ENCODE measurements at regions not wholly inside any gene's neighbourhood (a gene's known extent, or its start where the extent isn't known, plus 50 kb on each side); places are given as distances from the start of the nearest gene placed in this dataset.

- ChIA-PET CTCF (ENCODE audit: low intra/inter-chr PET ratio) (no interaction called here), POLR2A (no interaction called here)
- Histone ChIP-seq H3K9me1 (ENCODE audit: control insufficient read depth, insufficient read depth, low read length) (no peaks in the 10 kb centered on the region), H2AFZ (ENCODE audit: low read depth, low read length) (no peak overlapping the region), H3K36me3 (ENCODE audit: control insufficient read depth, insufficient read depth, low read length) (no peaks in the 10 kb centered on the region), H3K27ac (ENCODE audit: extremely low read depth, low read depth, low read length) (no peak overlapping the region), H3K27me3 (ENCODE audit: control insufficient read depth in 2 of 2, insufficient read depth in 2 of 2, low read length in 2 of 2) (no peaks in the 10 kb centered on the region), H3K9ac (ENCODE audit: insufficient read depth in 1 of 2, low read depth in 2 of 2, low read length in 2 of 2) (no peak overlapping the region), H3K4me2 (ENCODE audit: insufficient read depth, low read length) (no peak overlapping the region), H3K4me3 (no peak overlapping the region), H3K9me3 (replicated peaks; ENCODE audit: control insufficient read depth, insufficient read depth, low read depth, low read length) (no peaks in the 10 kb centered on the region; the same call in 1 of the 2 replicates), H3K79me2 (ENCODE audit: control insufficient read depth, insufficient read depth, low read length) (no peaks in the 10 kb centered on the region), H3K4me1 (replicated peaks in 1 of 2; ENCODE audit: control insufficient read depth in 2 of 2, insufficient read depth in 2 of 2, low read length in 2 of 2) (no peaks in the 10 kb centered on the region), H4K20me1 (replicated peaks; ENCODE audit: control insufficient read depth, insufficient read depth, low read length) (no peaks in the 10 kb centered on the region)
- intact Hi-C loops (cut with micrococcal nuclease) (no loop called here), in situ Hi-C loops (cut with MboI) (no loop called here)
- ATAC-seq (no peak), DNase-seq (ENCODE audit: extremely low read depth in 1 of 4, low spot score in 3 of 4) (no peak), FAIRE-seq (no peak)
- 3% methylated on average over 3 of the region's 3 CpGs for WGBS (ENCODE audit: insufficient coverage, low coverage, missing lambda C conversion rate)
- TF ChIP-seq ETS2 (tag; IDR thresholded peaks at IDR 0.05; ENCODE audit: borderline replicate concordance, poor library complexity, severe bottlenecking), result no peak
- TF ChIP-seq TSC22D4 (tag; IDR thresholded peaks at IDR 0.05), result no peak
- TF ChIP-seq ZNF224 (CRISPR knock-in tag; IDR thresholded peaks at IDR 0.05), result no peak
- no peak for TF ChIP-seq NBN (IDR thresholded peaks at IDR 0.05; ENCODE audit: low read depth)
- TF ChIP-seq ATF1 (CRISPR knock-in tag; IDR thresholded peaks at IDR 0.05), result no peak
- TF ChIP-seq ATF1 (tag; IDR thresholded peaks at IDR 0.05), result no peak
- no peak for TF ChIP-seq ZNF347 (CRISPR knock-in tag; IDR thresholded peaks at IDR 0.05; ENCODE audit: low read depth)
- no peak for TF ChIP-seq TFE3 (CRISPR knock-in tag; IDR thresholded peaks at IDR 0.05)
- TF ChIP-seq MECOM (CRISPR knock-in tag; IDR thresholded peaks at IDR 0.05), result no peak
- TF ChIP-seq ZNF449 (CRISPR knock-in tag; IDR thresholded peaks at IDR 0.05), result no peak
- no peak for TF ChIP-seq CUX1 (CRISPR knock-in tag; IDR thresholded peaks at IDR 0.05)
- no peak for TF ChIP-seq FOXK1 (CRISPR knock-in tag; IDR thresholded peaks at IDR 0.05; ENCODE audit: borderline replicate concordance)
- TF ChIP-seq ZC3H8 (IDR thresholded peaks at IDR 0.05), result no peak
- no peak for TF ChIP-seq ESRRB (CRISPR knock-in tag; IDR thresholded peaks at IDR 0.05; ENCODE audit: borderline replicate concordance)
- no peak for TF ChIP-seq SOX6 (IDR thresholded peaks at IDR 0.05)
- no peak for TF ChIP-seq ZNF431 (CRISPR knock-in tag; IDR thresholded peaks at IDR 0.05)
- BruUV-seq (replicated peaks), result no TSS peak
Observed at GRCh38 chr1:163657719-163658118, 336.0 kb downstream of the NUF2 start.

Measured in K562 (cell line).